ENCODE measurements at regions not wholly inside any gene's neighbourhood (a gene's known extent, or its start where the extent isn't known, plus 50 kb on each side); places are given as distances from the start of the nearest gene placed in this dataset.

- no peak for TF ChIP-seq CTCF (IDR thresholded peaks at IDR 0.05; ENCODE audit: control insufficient read depth, extremely low read depth, insufficient read depth)
- no peak overlapping the region for H3K4me3 ChIP-seq (ENCODE audit: low read depth, low read length)
- DNase-seq (ENCODE audit: low read depth), result no peak
These were observed 242.4 kb upstream of the MAP3K7 start for GRCh38 chr6:90829311-90829710.

DNA sequence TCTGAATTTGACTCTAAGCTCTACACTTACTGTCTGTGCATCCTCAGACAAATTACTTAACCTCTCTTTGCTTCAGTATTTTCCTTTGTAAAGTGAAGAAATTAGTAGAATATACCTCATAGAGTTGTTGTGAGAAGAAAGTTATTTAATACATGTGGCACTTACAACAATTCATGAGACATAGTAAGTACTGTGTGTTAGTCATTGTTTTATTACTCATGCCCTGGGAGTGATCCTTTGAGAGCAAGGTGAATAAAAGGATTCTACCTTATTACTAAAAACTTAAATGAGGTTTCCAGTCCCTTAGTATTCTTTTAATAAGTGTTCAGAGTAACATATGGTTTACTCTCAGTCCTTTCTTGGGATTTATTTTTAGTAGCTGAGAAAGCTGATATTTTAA is 233.6 kb upstream of the MAP3K7 start:
- TF ChIP-seq CTCF (IDR thresholded peaks at IDR 0.05; ENCODE audit: control insufficient read depth, extremely low read depth, insufficient read depth), result no peak
- DNase-seq (ENCODE audit: low read depth), result no peak
- no peak overlapping the region for H3K4me3 ChIP-seq (ENCODE audit: low read depth, low read length)

GRCh38 chr6:90819483-90819882 is 232.6 kb upstream of the MAP3K7 start:
- DNase-seq (ENCODE audit: low read depth), result no peak
- TF ChIP-seq CTCF (IDR thresholded peaks at IDR 0.05; ENCODE audit: control insufficient read depth, extremely low read depth, insufficient read depth), result no peak
- H3K4me3 ChIP-seq (ENCODE audit: low read depth, low read length), result no peak overlapping the region

DNA sequence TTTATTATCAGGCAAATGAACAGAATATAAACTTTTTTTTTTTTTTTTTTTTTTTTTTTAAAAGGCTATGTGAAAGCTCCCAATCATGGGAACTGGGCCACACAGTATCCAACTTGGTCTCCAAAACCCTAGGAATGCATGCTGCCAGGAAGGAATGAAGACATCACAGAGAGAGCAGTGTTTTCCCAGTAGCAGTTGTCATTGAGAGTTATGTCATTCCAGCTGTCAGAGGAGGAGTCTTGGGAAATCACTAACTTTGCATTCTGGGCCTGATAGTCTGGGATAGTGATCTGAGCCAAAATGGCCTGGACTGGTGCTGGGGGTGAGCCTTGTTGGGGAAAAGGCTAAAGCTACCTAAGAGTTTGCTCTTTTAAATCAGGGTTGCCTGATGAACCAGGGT is 231.3 kb upstream of the MAP3K7 start:
- TF ChIP-seq CTCF (IDR thresholded peaks at IDR 0.05; ENCODE audit: control insufficient read depth, extremely low read depth, insufficient read depth), result no peak
- H3K4me3 ChIP-seq (ENCODE audit: low read depth, low read length), result no peak overlapping the region
- DNase-seq (ENCODE audit: low read depth), result no peak

DNA sequence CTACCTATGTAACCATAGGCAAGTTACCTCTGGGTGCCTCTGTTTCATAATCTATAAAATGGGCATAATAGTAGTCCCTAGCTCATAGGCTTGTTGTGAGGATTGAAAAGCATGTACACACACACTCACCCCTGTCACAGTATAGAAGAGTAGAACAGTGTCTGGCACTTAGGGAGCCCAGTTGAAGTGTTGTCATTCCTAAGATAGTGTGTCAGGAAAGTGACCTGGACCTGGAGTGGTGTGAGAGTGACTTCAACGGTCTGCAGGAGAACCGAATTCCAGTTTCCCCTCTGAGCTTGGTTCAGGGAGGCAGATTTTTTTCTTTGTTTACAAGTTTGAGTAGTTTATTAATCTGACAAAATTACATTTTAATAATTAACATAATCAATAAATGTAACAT is 229.9 kb upstream of the MAP3K7 start:
- no peak for TF ChIP-seq CTCF (IDR thresholded peaks at IDR 0.05; ENCODE audit: control insufficient read depth, extremely low read depth, insufficient read depth)
- no peak overlapping the region for H3K4me3 ChIP-seq (ENCODE audit: low read depth, low read length)
- DNase-seq (ENCODE audit: low read depth), result no peak

GRCh38 chr6:90811596-90812226 is 224.8 kb upstream of the MAP3K7 start:
- no peak overlapping the region for H3K4me3 ChIP-seq (ENCODE audit: low read depth, low read length)
- DNase-seq (ENCODE audit: low read depth), result no peak
- no peak for TF ChIP-seq CTCF (IDR thresholded peaks at IDR 0.05; ENCODE audit: control insufficient read depth, extremely low read depth, insufficient read depth)

GRCh38 chr6:90809035-90809434 is 222.2 kb upstream of the MAP3K7 start:
- H3K4me3 ChIP-seq (ENCODE audit: low read depth, low read length), result no peak overlapping the region
- no peak for DNase-seq (ENCODE audit: low read depth)
- TF ChIP-seq CTCF (IDR thresholded peaks at IDR 0.05; ENCODE audit: control insufficient read depth, extremely low read depth, insufficient read depth), result no peak
